Posterior vena cava (tissue), 2 donors: ENCODE measurements at regions not wholly inside any gene's neighbourhood (a gene's known extent, or its start where the extent isn't known, plus 50 kb on each side); places are given as distances from the start of the nearest gene placed in this dataset.
"Not testable (repeated sequence)": the region's sequence is repeated elsewhere in the genome, so short reads cannot be mapped to it uniquely, and the experiment has no call there.

Source experiments
- DNase-seq: peaks from one replicate; pipeline ENCODE4 v3.0.0-alpha.2; 2020; ENCODE audit warnings: low spot score
- intact Hi-C, 2 donors: fragments of 100-400 bp; cut with DNase I; formaldehyde crosslinking; loops; one replicate each; pipeline versions ENCODE4 v1.14.1 to v1.14.2; 2022 to 2023
- donor health status: DM: yes; HTN: yes; CAD: no.
- donor health status: DM: yes; HTN: yes; CAD: no.

DNA sequence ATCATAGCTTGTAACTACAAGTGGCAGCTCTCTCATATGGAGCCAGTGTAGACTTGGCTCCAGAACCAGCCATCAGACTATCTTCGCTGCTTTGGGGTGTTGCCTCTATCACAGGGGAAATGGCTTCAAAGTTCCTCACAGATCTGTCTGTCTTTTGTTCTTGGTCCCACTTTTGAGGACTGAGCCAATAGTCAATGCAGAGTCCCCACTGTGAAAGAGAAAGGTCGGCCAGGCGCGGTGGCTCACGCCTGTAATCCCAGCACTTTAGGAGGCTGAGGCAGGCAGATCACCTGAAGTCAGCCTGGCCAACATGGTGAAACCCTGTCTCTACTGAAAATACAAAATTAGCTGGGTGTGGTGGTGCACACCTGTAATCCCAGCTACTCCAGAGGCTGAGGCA lies 86.9 kb upstream of the FZD7 start:
- DNase-seq, intact Hi-C loops: not testable (repeated sequence)

DNA sequence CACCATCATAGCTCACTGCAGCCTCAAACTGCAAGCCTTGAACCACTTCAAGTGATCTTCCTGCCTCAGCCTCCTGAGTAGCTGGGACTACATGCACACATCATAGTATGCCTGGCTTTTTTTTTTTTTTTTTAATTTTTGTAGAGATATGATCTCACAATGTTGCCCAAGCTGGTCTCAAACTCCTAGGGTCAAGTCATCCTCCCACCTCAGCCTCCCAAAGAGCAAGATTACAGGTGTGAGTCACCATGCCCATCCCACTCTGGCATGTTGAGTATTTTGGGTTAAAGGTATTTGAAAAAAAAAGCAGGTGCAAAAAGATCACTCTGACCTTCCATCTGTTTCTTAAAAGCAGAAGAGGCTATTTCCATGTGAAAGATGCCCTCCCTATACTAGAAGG lies 86.4 kb upstream of the FZD7 start:
- intact Hi-C loops: no loop called here
- DNase-seq: no peak

DNA sequence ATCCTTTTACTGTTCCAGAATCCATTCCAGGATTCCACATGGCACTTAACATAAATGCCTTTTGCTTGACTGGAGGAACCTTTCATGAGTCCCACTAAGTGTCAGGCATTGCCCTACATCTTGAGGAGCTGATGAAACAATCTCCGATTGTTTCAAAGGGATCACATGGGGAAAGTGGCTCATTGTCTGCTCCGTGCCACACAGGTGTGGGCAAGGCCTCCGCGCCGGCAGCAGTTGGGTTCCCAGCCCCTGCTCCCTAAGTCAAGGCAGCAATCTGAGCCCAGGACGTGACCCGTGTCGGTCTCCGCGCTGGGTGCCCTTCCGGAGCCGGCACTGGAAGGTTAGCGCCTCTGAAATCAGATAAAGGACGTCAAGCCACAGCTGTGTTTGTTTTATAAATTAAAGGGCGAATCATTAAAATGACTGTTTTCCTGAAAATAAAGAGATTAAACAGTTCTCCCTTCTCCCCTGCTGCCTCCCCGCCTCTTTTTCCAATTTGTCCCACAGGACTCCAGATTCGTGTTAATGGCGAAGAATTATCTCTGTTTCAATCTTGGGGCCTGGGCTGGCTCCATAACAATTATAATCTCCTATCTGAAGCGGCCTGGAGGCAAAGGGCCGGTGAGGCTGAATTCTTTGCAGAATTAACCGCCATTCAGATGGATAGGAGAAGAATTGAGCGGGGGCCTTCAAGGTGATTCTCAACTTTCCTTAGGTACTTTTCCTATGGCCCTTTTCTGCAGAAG lies 84.3 kb upstream of the FZD7 start:
- DNase-seq: no peak
- intact Hi-C loops: no loop called here

DNA sequence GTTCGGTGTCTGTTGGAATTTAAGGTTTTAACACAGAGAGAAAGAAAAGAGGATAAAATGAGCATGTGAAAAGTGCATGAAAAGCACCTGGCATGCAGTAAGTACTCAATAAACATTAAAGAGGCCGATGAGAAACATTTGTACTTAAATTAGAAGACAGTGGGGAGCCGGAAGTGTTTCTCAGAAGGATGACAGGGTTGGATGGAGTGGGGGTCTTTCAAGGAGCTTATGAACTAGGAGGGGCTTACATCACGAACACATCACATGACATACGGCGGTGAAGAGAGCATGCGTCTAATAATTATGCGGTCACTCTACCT lies 83.8 kb upstream of the FZD7 start:
- DNase-seq: no peak
- intact Hi-C loops: no loop called here

DNA sequence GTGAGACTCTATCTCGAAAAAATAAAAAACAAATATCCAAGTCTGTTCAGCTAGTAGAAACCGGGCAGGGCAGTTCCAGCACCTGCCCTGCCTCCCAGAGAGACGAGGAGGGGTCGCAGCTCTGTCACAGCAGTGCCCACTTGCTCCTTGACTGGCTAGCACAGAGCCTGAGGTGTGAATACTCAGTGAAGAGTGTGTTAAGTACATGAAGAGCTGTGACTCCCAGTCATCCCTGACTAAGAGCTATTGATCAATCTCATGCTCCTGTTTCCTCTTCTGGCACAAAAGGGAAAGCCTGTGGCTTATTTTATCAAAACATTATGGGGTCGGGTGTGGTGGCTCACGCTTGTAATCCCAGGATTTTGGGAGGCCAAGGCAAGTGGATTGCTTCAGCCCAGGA lies 83.0 kb upstream of the FZD7 start:
- intact Hi-C loops: no loop called here
- no peak for DNase-seq

DNA sequence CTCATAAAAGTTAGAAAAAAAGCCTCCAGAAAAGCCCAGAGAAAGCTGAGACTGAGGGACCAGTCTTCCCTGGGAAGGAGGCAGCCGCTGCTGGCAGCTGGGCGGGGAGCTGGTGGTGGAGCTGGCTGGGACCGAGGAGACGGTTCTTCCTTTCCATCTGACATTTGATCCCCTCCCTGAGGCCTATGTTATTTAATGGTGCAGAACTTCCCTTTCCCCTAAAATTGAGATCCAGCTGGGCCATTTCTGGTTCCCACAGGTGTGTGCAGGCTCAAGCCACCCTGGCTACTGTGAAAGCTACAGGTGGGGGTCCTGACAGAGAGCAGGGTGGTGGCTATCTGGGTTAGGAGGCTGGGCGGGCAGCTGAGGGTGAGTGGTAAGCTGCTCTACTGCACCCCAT lies 81.5 kb upstream of the FZD7 start:
- no peak for DNase-seq
- intact Hi-C loops: no loop called here

DNA sequence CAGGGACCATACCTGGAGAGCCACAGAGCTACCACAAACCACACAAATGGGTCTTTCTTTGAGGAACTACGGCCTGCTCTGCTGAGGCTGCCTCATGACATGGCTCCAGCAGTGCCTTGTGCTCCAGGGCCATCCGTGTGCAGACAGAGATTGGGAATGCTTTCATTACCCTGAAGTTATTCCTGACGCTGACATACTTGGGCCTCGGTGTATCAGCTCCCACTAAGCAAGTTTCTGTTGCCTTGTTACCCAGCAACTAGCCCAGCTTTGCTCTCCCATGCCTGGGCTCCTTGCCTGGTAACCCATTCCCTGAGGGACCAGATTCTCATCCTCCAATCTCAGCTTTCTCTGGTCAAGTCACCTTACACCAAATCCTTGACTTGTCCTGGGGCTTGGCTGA lies 80.3 kb upstream of the FZD7 start:
- intact Hi-C loops: no loop called here
- no peak for DNase-seq

DNA sequence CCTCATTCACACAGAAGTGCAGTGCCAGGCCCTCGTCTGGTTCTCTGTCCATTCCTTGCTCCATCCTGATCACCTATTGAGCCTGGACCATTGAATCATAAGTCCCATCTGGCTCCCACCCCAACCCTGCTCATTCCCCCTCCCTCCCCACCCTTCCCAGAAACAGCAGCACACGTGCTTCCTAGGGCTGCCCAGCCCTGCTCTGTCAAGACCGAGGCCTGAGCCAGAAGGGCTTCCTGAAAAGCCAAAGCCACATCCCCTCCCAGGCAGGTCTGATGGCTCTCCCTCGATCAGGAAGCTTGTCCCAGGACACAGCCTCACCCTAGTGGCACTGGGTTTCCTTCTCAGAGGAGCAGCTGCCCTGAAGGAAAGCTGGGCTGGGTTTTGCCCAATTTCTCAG lies 79.8 kb upstream of the FZD7 start:
- DNase-seq: no peak
- intact Hi-C loops: no loop called here

DNA sequence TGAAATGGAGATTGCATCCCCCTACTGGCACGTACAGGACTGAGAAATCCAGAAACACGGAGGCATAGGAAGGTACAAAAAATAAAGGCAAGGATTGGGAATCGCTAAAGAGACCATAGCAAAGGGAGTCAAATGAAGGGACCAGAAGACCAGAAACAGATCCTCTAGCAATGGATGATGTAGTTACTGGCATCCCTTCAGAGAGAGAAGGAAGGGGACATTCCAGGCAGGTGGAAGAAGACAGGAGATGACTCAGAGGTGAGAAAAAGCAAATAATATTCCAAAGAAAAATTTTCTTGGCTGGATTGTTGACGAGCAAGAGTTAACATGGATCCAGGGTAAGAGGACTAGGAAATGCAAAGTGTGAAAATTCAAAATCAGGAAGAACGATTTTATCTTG lies 78.4 kb upstream of the FZD7 start:
- intact Hi-C loops: no loop called here
- DNase-seq: no peak

DNA sequence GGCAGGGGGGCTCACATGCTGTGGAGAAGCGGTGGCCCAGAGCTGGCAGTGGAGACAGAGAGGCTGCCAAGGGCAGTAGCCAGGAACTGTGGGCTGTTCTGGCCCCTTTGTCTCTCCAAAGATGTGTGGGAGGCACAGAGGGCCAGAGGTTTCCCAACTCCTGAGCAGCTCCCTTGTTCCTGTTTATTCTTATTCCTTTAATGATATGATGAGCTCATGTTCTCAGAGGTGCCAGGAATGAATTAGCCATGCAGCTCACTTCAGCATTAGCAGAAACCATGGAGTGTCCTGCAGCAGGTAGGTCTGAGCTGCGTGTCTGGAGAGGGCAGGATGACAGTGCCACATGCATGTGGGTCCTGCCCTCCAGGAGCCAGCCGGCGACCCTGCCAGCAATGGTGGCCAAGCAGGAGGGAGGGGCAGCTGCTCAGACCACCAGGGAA lies 77.9 kb upstream of the FZD7 start:
- intact Hi-C loops: no loop called here
- no peak for DNase-seq

DNA sequence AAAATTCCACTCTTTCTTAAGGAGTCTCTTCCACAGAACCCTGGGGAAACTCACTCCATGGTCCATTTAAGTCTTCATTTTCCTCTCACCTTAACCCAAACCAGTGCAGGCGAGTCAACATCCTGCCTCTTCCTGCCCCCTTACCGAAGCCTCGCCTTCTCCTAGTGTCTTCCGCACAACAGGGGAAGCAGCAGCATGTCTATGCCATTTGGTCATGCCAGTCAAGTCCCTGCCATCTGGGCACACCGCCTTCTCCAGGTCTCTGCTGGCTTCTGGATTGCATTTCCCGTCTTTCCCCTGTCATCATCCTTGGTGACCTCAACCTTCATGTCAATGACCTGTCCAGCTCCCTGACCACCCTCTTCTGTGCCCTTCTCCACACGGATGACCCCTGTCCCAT lies 77.3 kb upstream of the FZD7 start:
- intact Hi-C loops: no loop called here
- DNase-seq: no peak

DNA sequence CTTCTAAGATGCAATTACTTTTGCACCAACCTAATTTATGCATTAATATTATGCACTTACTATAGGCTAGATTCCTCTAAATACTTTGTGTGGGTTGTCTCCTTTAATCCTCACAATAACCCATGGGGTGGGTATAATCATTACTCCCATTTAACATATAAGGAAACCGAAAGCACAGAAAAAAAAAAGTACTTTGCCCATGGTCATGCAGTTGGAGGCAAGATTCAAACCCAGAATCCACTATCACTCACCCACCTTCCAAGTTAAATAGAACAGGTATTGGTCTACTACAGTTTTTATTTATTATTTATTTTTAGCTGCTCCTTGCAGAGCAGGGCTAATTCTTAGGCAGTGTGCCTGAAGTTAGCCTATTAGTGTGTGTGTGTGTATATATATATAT lies 76.6 kb upstream of the FZD7 start:
- DNase-seq: no peak
- intact Hi-C loops: no loop called here

DNA sequence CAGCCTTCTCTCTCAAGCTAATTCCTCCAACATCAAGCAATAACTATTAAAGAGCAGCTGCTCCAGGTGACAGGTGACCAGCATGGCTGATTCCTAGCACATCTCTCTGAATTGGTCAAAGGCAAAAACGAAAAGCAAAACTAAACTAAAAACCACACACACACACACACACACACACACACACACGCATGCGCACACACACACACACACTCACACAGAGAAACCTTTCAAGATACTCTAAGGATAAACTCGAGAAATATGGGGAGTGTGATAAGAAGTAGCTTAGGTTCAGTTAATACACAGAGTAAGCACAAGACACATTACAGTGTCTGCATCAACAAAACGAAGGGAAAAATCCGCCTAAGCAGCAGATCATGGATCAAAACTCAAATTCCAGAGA lies 74.5 kb upstream of the FZD7 start:
- intact Hi-C loops: no loop called here

DNA sequence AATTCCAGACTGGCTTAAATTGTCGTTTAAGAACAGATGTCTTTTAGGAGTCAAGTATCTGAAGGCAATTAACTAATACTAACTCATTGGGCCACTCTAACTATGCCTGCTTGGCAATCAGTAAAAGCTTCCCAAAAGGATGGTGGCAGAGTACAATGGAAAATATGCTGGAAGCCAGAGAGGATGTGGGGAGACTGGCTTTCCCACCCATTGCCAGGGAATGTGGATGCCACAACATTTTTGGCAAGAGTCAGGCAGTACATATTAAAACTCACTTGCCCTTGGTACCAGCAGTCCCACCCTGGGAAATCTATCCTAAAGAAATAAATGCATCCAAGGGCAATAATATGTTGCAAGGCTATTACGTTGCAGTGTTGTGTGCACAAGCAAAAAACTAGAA lies 74.0 kb upstream of the FZD7 start:
- no peak for DNase-seq
- intact Hi-C loops: no loop called here

More for the DNA sequence above, 74.5 kb upstream of the FZD7 start:
- DNase-seq: no peak

DNA sequence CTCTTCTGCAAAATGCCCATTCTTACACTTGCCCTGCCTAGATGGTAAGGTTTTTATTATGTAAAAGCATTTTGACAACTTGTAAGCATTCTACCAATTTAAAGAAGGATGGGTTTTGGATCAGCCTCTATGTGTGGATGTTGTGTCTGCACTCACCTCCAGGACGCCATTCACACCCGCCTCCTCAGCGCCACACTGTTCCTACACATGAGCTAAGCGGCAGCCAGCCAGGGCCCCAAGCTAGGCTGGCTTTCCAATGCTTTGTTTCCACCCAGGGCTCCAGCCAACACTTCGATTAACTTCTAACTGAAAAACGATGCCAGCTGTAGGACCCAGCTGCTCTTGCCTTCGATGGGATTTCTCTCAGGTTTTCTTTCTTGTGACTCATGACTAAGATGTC lies 73.3 kb upstream of the FZD7 start:
- intact Hi-C loops: no loop called here
- no peak for DNase-seq

DNA sequence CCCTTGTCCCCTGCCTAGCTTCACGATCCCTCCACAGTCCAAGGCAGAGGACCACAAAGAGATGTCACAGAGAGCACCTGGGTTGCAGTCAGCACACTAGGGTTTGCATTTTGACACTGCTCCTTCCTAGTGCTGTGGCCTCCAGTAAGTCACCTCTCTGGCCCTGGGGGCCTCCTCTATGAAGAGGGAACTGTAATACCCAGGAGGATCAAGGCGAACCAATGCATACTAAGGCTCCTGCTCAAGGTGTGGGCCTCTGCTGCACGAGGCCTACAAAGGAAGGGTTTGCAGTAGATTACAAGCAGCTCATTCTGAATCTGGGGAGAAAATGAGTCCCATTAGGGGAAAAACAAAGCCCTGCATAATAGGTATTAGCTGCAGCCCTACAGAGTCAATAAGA lies 72.3 kb upstream of the FZD7 start:
- intact Hi-C loops: no loop called here
- no peak for DNase-seq

DNA sequence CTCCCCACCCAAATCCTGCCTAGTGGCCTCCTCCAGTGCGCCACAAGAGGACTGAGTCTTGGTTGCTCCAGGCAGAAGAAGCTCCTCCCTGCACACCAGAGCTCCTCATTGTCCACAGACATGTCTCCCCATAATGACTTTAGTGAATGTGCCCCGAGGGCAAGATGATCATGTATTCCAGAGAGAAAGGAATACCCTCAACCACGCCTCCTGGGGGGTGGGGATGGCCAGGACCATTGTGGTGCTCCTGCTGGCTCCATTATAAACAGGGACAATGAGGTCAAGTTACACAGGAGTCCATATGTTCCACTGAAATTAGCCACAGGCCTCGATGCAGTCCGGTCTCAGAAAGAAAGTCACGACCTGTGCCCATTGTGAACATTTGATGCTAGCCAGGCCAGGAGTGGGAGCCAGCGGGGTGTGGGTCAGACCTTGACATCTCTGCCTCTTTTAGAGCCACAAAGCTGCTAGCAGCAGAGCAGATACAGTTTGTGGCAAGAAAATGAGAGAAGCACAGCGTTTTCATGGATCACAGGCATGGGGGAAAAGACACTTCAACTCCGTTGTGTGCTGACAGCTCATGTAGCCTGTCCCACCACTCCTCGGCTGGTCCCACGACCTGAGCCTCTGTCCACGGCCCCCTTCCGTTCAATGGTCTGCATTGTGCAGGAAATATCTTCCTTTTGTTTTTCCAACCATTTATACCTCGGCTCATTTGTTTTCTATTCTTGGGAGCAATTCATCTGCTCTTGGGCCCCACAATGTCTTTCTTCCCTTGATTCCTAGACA lies 70.7 kb upstream of the FZD7 start:
- no peak for DNase-seq
- intact Hi-C loops: no loop called here

DNA sequence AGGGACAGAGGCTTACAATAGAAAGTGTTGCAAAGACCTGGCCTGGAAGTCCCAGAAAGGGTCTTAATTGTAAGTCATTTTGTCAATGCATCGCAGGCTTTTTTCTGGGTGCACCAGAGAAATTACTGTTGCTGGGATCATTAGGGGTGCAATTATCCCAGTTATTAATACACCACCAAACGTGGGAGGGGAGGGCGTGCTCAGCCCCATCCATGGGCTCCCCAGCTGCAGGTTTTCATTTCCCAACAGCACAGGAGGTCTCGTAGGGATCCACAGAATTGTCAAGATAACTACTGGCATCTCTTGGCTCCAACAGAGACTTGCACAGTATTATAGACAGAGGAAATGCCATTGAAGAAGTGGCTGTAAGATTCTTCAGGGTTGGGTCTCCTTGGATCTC lies 69.6 kb upstream of the FZD7 start:
- no peak for DNase-seq
- intact Hi-C loops: no loop called here

DNA sequence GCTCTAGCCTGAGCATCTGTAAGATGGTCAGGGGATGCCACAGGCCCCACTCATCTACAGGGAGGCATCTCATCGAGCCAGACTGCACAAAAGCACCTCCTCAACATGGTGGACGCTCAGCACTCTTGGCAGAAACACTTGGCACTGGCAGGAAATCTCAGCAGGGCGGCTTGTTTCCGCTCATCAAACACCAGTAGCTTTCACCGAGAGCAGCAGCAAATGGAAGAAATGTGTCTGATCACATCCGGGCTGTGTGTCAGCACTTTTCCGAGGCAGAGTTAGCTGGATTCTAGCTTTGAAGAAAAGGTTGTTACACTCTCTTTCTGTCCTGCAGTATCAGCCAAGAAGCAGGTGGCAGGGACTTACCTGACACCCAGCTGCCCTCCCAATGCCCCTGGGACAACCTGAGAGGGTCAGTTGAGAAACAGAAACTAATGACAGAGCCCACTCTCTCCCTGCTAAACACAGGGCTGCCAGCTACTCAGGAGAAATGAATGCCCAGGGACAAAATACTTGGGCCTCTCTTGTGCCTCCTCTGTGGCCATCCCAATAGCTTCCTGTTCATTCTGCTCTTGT lies 68.9 kb upstream of the FZD7 start:
- intact Hi-C loops: no loop called here
- no peak for DNase-seq

DNA sequence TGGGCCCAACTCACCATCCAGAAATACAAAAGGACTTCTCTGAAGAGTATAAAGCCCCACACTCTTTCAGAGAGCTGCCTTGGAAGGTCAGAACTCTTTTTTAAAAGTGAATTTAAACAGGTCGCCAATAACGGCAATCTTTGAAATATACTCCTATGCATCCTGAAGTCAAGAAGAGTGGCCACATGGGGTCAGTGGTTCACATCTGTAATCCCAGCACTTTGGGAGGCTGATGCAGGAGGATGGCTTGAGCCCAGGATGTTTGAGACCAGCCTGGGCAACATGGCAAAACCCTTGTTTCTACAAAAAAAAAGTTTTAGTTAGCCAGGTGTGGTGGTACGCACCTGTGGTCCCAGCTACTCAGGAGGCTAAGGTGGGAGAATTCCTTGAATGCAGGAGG lies 68.1 kb upstream of the FZD7 start:
- intact Hi-C loops: no loop called here
- DNase-seq: no peak
